ENCODE measurements at regions not wholly inside any gene's neighbourhood (a gene's known extent, or its start where the extent isn't known, plus 50 kb on each side); places are given as distances from the start of the nearest gene placed in this dataset.

GRCh38 chr4:130110189-130110588, 1014.2 kb downstream of the C4orf33 start:
- TF ChIP-seq TARDBP (IDR thresholded peaks at IDR 0.05) (no peak), FOXK2 (IDR thresholded peaks at IDR 0.05) (no peak), LEF1 (IDR thresholded peaks at IDR 0.05; ENCODE audit: borderline replicate concordance) (no peak), FOXM1 (IDR thresholded peaks at IDR 0.05; ENCODE audit: borderline replicate concordance) (no peak), SUZ12 (IDR thresholded peaks at IDR 0.05) (no peak), FOXA1 (IDR thresholded peaks at IDR 0.05) (no peak), PKNOX1 (IDR thresholded peaks at IDR 0.05) (no peak)

All from HEK293T (cell line).